Liver (tissue), 7 donors: ENCODE measurements at regions not wholly inside any gene's neighbourhood (a gene's known extent, or its start where the extent isn't known, plus 50 kb on each side); places are given as distances from the start of the nearest gene placed in this dataset.

Experiments
- DNase-seq: peaks from one replicate; pipeline ENCODE4 v3.0.0-alpha.2; 2017; ENCODE audit warnings: low spot score
- H3K27ac ChIP-seq, 2 donors: one replicate each; pipeline ENCODE4 v1.7.0; 2013; ENCODE audit warnings: inconsistent platforms in 2 of 2, low read length in 2 of 2, control low read depth in 1 of 2, low read depth in 1 of 2, mild to moderate bottlenecking in 1 of 2
- H3K27me3 ChIP-seq, 4 donors: one replicate each; pipeline versions ENCODE4 v1.6.1 to v1.7.0; 2013; ENCODE audit warnings: low read length in 3 of 4, inconsistent platforms in 1 of 4, mild to moderate bottlenecking in 1 of 4, moderate library complexity in 1 of 4; ENCODE audit not compliant: control insufficient read depth in 4 of 4, insufficient read depth in 4 of 4
- H3K36me3 ChIP-seq, 4 donors: one replicate each; pipeline versions ENCODE4 v1.6.1 to v1.7.0; 2013; ENCODE audit warnings: low read length in 3 of 4, mild to moderate bottlenecking in 3 of 4, low read depth in 1 of 4, moderate library complexity in 1 of 4; ENCODE audit not compliant: control insufficient read depth in 4 of 4, insufficient read depth in 3 of 4
- H3K4me1 ChIP-seq, 4 donors: one replicate each; pipeline versions ENCODE4 v1.6.1 to v1.7.0; 2013; ENCODE audit warnings: low read length in 3 of 4, mild to moderate bottlenecking in 3 of 4, moderate library complexity in 1 of 4; ENCODE audit not compliant: control insufficient read depth in 4 of 4, insufficient read depth in 4 of 4
- H3K4me3 ChIP-seq, 3 donors: one replicate each; pipeline versions ENCODE4 v1.6.1 to v1.7.0; 2013; ENCODE audit warnings: low read length in 3 of 3, control low read depth in 1 of 3, low read depth in 1 of 3, mild to moderate bottlenecking in 1 of 3
- H3K9ac ChIP-seq, 2 donors: one replicate each; pipeline ENCODE4 v1.7.0; 2013; ENCODE audit warnings: low read length in 2 of 2, mild to moderate bottlenecking in 2 of 2, moderate library complexity in 2 of 2, control low read depth in 1 of 2, low read depth in 1 of 2
- H3K9me3 ChIP-seq, 4 donors: one replicate each; pipeline versions ENCODE4 v1.6.1 to v1.7.0; 2013; ENCODE audit warnings: low read length in 3 of 4; ENCODE audit not compliant: control insufficient read depth in 4 of 4
- EGR1 ChIP-seq, 2 donors: IDR thresholded peaks; 2 replicates each; pipeline ENCODE4 v1.6.1; 2016 to 2018; ENCODE audit warnings: antibody characterized with exemption in 2 of 2, low read depth in 2 of 2
- FOXA1 ChIP-seq: IDR thresholded peaks from 2 replicates; pipeline ENCODE4 v1.6.1; 2016; ENCODE audit warnings: antibody characterized with exemption
- GABPA ChIP-seq, 2 donors: IDR thresholded peaks in 1 of 2; conservative IDR thresholded peaks in 1 of 2; 2 replicates each; pipeline ENCODE4 v1.6.1; 2016; ENCODE audit warnings: antibody characterized with exemption in 2 of 2, mild to moderate bottlenecking in 1 of 2, moderate library complexity in 1 of 2
- HNF4A ChIP-seq, 2 donors: conservative IDR thresholded peaks; 2 replicates each; pipeline ENCODE4 v1.6.1; 2016; ENCODE audit warnings: antibody characterized with exemption in 2 of 2, mild to moderate bottlenecking in 2 of 2
- MAX ChIP-seq: IDR thresholded peaks from 2 replicates; pipeline ENCODE4 v1.6.1; 2016; ENCODE audit warnings: antibody characterized with exemption
- YY1 ChIP-seq: IDR thresholded peaks from 2 replicates; pipeline ENCODE4 v1.6.1; 2016; ENCODE audit warnings: antibody characterized with exemption, mild to moderate bottlenecking
- WGBS: extraction: QIAGEN DNeasy Blood & Tissue Kit; methylation state at CpG from one replicate; pipeline ENCODE4 v1.1.7; 2013; 5-methylcytosine and 5-hydroxymethylcytosine counted together
- TF ChIP-seq, protein P1 (sequence below): IDR thresholded peaks from 2 replicates; pipeline ENCODE4 v1.6.1; 2016; ENCODE audit warnings: antibody characterized with exemption, mild to moderate bottlenecking
- donor health status: healthy.
- donor health status: healthy.
- donor health status: healthy.
- donor health status: healthy.

DNA sequence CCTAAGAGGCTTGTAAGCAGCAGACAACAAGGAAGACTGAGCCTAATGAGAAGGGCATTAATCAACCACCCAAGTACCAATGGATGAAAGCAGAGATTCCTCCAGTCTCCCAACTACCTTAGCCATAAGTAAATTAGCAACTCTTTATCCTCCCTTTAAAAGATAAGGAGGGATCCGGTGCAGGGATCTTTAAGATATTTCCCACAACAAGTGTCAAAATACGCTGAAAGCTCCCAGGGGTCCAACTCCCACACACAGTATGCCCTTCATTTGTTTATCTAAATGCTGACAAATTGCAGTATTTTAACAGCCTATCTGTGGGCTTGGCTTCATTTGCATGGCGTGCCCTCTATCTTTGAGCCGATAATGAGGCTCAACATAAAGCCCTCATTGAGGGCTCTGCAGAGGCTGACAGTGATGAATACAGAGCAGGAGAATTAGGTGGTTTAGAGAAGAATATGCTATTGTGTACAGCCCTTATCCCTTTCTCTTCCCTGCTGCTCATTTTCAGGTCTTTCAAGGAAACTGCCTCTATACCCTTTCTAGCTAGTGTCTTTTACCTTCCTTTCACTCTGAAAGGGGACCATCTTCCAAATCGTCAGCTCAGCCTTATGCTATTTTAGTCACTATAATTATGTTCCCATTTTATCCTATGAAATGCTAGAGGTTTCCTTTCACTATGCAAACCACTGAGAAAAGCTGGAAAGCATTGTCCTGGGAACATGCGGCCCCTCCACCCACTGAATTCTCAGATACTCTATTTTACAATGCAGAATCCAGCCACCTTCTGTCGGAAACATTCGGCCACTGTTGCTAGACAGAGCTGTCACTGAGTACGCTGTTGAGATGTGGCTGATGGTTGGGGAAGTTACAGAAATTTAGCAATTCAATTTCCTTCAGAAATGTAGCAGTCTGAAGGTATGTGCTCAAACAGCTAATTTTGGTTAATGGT lies 575.2 kb upstream of the JAG1 start:
- peaks cover 0 to 5% (median 0%) of the 10 kb centered on the region in 4 donors for H3K27me3 ChIP-seq
- no peak overlapping the region for H3K4me3 ChIP-seq
- H3K36me3 ChIP-seq = no peaks in the 10 kb centered on the region
- no peak for DNase-seq
- TF ChIP-seq GABPA (IDR thresholded peaks at IDR 0.05 in 1 of 2, conservative IDR thresholded peaks at IDR 0.05 in 1 of 2) = no peak
- H3K9ac ChIP-seq = no peak overlapping the region
- no peak overlapping the region for H3K27ac ChIP-seq
- H3K9me3 ChIP-seq = no peaks in the 10 kb centered on the region
- 34% methylated on average over 9 of the region's 9 CpGs for WGBS
- no peaks in the 10 kb centered on the region for H3K4me1 ChIP-seq

GRCh38 chr20:11249683-11250082 lies 575.9 kb upstream of the JAG1 start:
- Histone ChIP-seq H3K4me1 (no peaks in the 10 kb centered on the region), H3K9ac (no peak overlapping the region), H3K4me3 (no peak overlapping the region), H3K27me3 (peaks cover 0 to 5% (median 0%) of the 10 kb centered on the region in 4 donors), H3K9me3 (peaks cover 0 to 5% (median under 1%) of the 10 kb centered on the region in 4 donors), H3K36me3 (no peaks in the 10 kb centered on the region), H3K27ac (no peak overlapping the region)
- no peak for DNase-seq
- TF ChIP-seq FOXA1 (no peak), HNF4A (conservative IDR thresholded peaks at IDR 0.05) (no peak), MAX (no peak), YY1 (no peak), EGR1 (IDR thresholded peaks at IDR 0.05; ENCODE audit: low read depth in 2 of 2) (no peak)
- WGBS = 82% methylated on average over 2 of the region's 2 CpGs

GRCh38 chr20:11252447-11252846 lies 578.6 kb upstream of the JAG1 start:
- DNase-seq = no peak
- Histone ChIP-seq H3K9me3 (peaks cover 0 to 6% (median under 1%) of the 10 kb centered on the region in 4 donors), H3K9ac (no peak overlapping the region), H3K27ac (no peak overlapping the region), H3K4me3 (no peak overlapping the region), H3K4me1 (no peaks in the 10 kb centered on the region), H3K36me3 (no peaks in the 10 kb centered on the region), H3K27me3 (peaks cover 0 to 3% (median 0%) of the 10 kb centered on the region in 4 donors)
- no peak for TF ChIP-seq GABPA (IDR thresholded peaks at IDR 0.05 in 1 of 2, conservative IDR thresholded peaks at IDR 0.05 in 1 of 2)
- 77% methylated on average over 1 of the region's 1 CpG for WGBS

- TF ChIP-seq, protein P1, sequence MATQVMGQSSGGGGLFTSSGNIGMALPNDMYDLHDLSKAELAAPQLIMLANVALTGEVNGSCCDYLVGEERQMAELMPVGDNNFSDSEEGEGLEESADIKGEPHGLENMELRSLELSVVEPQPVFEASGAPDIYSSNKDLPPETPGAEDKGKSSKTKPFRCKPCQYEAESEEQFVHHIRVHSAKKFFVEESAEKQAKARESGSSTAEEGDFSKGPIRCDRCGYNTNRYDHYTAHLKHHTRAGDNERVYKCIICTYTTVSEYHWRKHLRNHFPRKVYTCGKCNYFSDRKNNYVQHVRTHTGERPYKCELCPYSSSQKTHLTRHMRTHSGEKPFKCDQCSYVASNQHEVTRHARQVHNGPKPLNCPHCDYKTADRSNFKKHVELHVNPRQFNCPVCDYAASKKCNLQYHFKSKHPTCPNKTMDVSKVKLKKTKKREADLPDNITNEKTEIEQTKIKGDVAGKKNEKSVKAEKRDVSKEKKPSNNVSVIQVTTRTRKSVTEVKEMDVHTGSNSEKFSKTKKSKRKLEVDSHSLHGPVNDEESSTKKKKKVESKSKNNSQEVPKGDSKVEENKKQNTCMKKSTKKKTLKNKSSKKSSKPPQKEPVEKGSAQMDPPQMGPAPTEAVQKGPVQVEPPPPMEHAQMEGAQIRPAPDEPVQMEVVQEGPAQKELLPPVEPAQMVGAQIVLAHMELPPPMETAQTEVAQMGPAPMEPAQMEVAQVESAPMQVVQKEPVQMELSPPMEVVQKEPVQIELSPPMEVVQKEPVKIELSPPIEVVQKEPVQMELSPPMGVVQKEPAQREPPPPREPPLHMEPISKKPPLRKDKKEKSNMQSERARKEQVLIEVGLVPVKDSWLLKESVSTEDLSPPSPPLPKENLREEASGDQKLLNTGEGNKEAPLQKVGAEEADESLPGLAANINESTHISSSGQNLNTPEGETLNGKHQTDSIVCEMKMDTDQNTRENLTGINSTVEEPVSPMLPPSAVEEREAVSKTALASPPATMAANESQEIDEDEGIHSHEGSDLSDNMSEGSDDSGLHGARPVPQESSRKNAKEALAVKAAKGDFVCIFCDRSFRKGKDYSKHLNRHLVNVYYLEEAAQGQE = no peak
- 93% methylated on average over 1 of the region's 1 CpG for WGBS
- no peaks in the 10 kb centered on the region for H3K36me3 ChIP-seq
These were observed 581.7 kb upstream of the JAG1 start for GRCh38 chr20:11255455-11255854.

More at GRCh38 chr20:11255455-11255854, 581.7 kb upstream of the JAG1 start:
- H3K4me3 ChIP-seq = no peak overlapping the region
- H3K9ac ChIP-seq = no peak overlapping the region
- DNase-seq = no peak
- H3K27ac ChIP-seq = no peak overlapping the region
- no peaks in the 10 kb centered on the region for H3K4me1 ChIP-seq
- peaks cover 0 to 12% (median 2%) of the 10 kb centered on the region in 4 donors for H3K9me3 ChIP-seq
- H3K27me3 ChIP-seq = no peaks in the 10 kb centered on the region
